PC-9 (cell line): ENCODE measurements at regions not wholly inside any gene's neighbourhood (a gene's known extent, or its start where the extent isn't known, plus 50 kb on each side); places are given as distances from the start of the nearest gene placed in this dataset.

Experiments used
- BruUV-seq: library from RNA; stranded (reverse); fragments of 400-500 nt; replicated peaks from 2 replicates; lab custom pipeline; 2021; lab: Mats Ljungman, UMichigan
- CTCF ChIA-PET: fragments of 300-600 bp; sonication (Branson Sonifier 250); formaldehyde crosslinking; loops from one replicate; lab custom pipeline; 2022; ENCODE audit warnings: antibody characterized with exemption; lab: Charles Lee
- POLR2A ChIA-PET: fragments of 300-600 bp; sonication (Branson Sonifier 250); formaldehyde crosslinking; loops from one replicate; lab custom pipeline; 2022; ENCODE audit warnings: antibody characterized with exemption; ENCODE audit not compliant: unreplicated experiment; lab: Charles Lee
- DNase-seq, 2 experiments: peaks; one replicate each; pipeline versions ENCODE4 v3.0.0 to v3.0.0-alpha.2; 2015 to 2022; ENCODE audit warnings: mixed read lengths in 1 of 2
- H2AFZ ChIP-seq: fragments of 200-600 bp; sonication (generic); 2 replicates; pipeline ENCODE4 v1.8.1; 2017; ENCODE audit warnings: antibody characterized with exemption
- H3F3A ChIP-seq: fragments of 200-600 bp; sonication (generic); 2 replicates; pipeline ENCODE4 v1.8.1; 2017; ENCODE audit warnings: antibody characterized with exemption, mild to moderate bottlenecking, low read depth; ENCODE audit not compliant: insufficient read depth
- H3K27ac ChIP-seq: fragments of 200-600 bp; sonication (generic); 2 replicates; pipeline ENCODE4 v1.6.1; 2016; ENCODE audit warnings: mixed run types
- H3K27me3 ChIP-seq: fragments of 200-600 bp; sonication (generic); 2 replicates; pipeline ENCODE4 v1.6.1; 2016; ENCODE audit warnings: low read depth, mixed run types; ENCODE audit not compliant: insufficient read depth
- H3K36me3 ChIP-seq: fragments of 200-600 bp; sonication (generic); 2 replicates; pipeline ENCODE4 v1.6.1; 2016; ENCODE audit warnings: low read depth, mixed run types
- H3K4me1 ChIP-seq: fragments of 200-600 bp; sonication (generic); replicated peaks from 2 replicates; pipeline ENCODE4 v1.6.1; 2016; ENCODE audit warnings: mixed run types; ENCODE audit not compliant: insufficient read depth
- H3K4me2 ChIP-seq: fragments of 200-600 bp; sonication (generic); 2 replicates; pipeline ENCODE4 v1.6.1; 2017; ENCODE audit warnings: mixed run types
- H3K4me3 ChIP-seq: fragments of 200-600 bp; sonication (generic); 2 replicates; pipeline ENCODE4 v1.6.1; 2016; ENCODE audit warnings: mixed run types
- H3K79me2 ChIP-seq: fragments of 200-600 bp; sonication (generic); 2 replicates; pipeline ENCODE4 v1.6.1; 2017; ENCODE audit warnings: low read depth, mixed run types
- H3K9me2 ChIP-seq: fragments of 200-600 bp; sonication (generic); 2 replicates; pipeline ENCODE4 v1.8.1; 2017; ENCODE audit warnings: mild to moderate bottlenecking; ENCODE audit not compliant: insufficient read depth
- H3K9me3 ChIP-seq: fragments of 200-600 bp; sonication (generic); 2 replicates; pipeline ENCODE4 v1.8.1; 2016; ENCODE audit warnings: low read depth; ENCODE audit not compliant: insufficient read depth
- H4K20me1 ChIP-seq: fragments of 200-600 bp; sonication (generic); 2 replicates; pipeline ENCODE4 v1.8.1; 2017; ENCODE audit not compliant: insufficient read depth
- CTCF ChIP-seq: fragments of 200-600 bp; sonication (generic); conservative IDR thresholded peaks from 2 replicates; pipeline ENCODE4 v1.6.1; 2017; ENCODE audit warnings: mixed run types, antibody characterized with exemption, mild to moderate bottlenecking, moderate library complexity
- EZH2 ChIP-seq: fragments of 200-600 bp; sonication (generic); IDR thresholded peaks from 2 replicates; pipeline ENCODE4 v1.8.0; 2017; ENCODE audit warnings: antibody characterized with exemption, low read depth
- intact Hi-C: fragments of 100-400 bp; cut with micrococcal nuclease; formaldehyde crosslinking; loops from one replicate; pipeline ENCODE4 v1.10.0; 2022; ENCODE audit not compliant: unreplicated experiment

GRCh38 chr1:83747853-83748482 lies 251.0 kb downstream of the TTLL7 start:
- ChIA-PET POLR2A (no interaction called here), CTCF (no interaction called here)
- no peaks in the 10 kb centered on the region for H3F3A ChIP-seq
- no peaks in the 10 kb centered on the region for H3K4me1 ChIP-seq
- no peaks in the 10 kb centered on the region for H3K79me2 ChIP-seq
- H2AFZ ChIP-seq: no peak overlapping the region
- H4K20me1 ChIP-seq: no peaks in the 10 kb centered on the region
- no TSS peak for BruUV-seq
- no peak overlapping the region for H3K4me2 ChIP-seq
- no peak overlapping the region for H3K4me3 ChIP-seq
- intact Hi-C loops: no loop called here
- H3K27me3 ChIP-seq: no peaks in the 10 kb centered on the region
- DNase-seq: no peak
- no peak overlapping the region for H3K27ac ChIP-seq
- H3K9me2 ChIP-seq: no peaks in the 10 kb centered on the region
- H3K9me3 ChIP-seq: no peaks in the 10 kb centered on the region
- no peak for TF ChIP-seq CTCF
- TF ChIP-seq EZH2: no peak
- no peaks in the 10 kb centered on the region for H3K36me3 ChIP-seq

- intact Hi-C loops: no loop called here
- TF ChIP-seq EZH2: no peak
- TF ChIP-seq CTCF: no peak
- H3K4me1 ChIP-seq: no peaks in the 10 kb centered on the region
Measured at GRCh38 chr1:83746234-83746633, 252.7 kb downstream of the TTLL7 start.

GRCh38 chr1:83742446-83742845 lies 256.5 kb downstream of the TTLL7 start:
- Histone ChIP-seq H3K4me3 (no peak overlapping the region), H3K27ac (no peak overlapping the region), H3K4me2 (no peak overlapping the region), H3K4me1 (no peaks in the 10 kb centered on the region), H3K9me2 (no peaks in the 10 kb centered on the region), H3K9me3 (no peaks in the 10 kb centered on the region), H4K20me1 (no peaks in the 10 kb centered on the region), H3K27me3 (no peaks in the 10 kb centered on the region), H3F3A (no peaks in the 10 kb centered on the region), H3K36me3 (no peaks in the 10 kb centered on the region), H3K79me2 (no peaks in the 10 kb centered on the region), H2AFZ (no peak overlapping the region)
- no TSS peak for BruUV-seq
- ChIA-PET CTCF (no interaction called here), POLR2A (no interaction called here)
- DNase-seq: no peak
- intact Hi-C loops: no loop called here
- no peak for TF ChIP-seq CTCF
- TF ChIP-seq EZH2: no peak

More at GRCh38 chr1:83746234-83746633, 252.7 kb downstream of the TTLL7 start:
- ChIA-PET POLR2A (no interaction called here), CTCF (no interaction called here)
- no TSS peak for BruUV-seq
- H3F3A ChIP-seq: no peaks in the 10 kb centered on the region
- H4K20me1 ChIP-seq: no peaks in the 10 kb centered on the region
- no peak overlapping the region for H3K27ac ChIP-seq
- no peaks in the 10 kb centered on the region for H3K36me3 ChIP-seq
- no peak overlapping the region for H3K4me3 ChIP-seq
- H3K9me2 ChIP-seq: no peaks in the 10 kb centered on the region
- no peaks in the 10 kb centered on the region for H3K9me3 ChIP-seq
- H2AFZ ChIP-seq: no peak overlapping the region
- DNase-seq: no peak
- no peak overlapping the region for H3K4me2 ChIP-seq
- H3K27me3 ChIP-seq: no peaks in the 10 kb centered on the region
- no peaks in the 10 kb centered on the region for H3K79me2 ChIP-seq
